Fibroblast of lung (primary cell): ENCODE measurements at regions not wholly inside any gene's neighbourhood (a gene's known extent, or its start where the extent isn't known, plus 50 kb on each side); places are given as distances from the start of the nearest gene placed in this dataset.

ENCODE experiments used
- DNase-seq, 2 donors: peaks; one replicate each; pipeline versions ENCODE4 v3.0.0 to v3.0.0-alpha.2; 2010; ENCODE audit warnings: low read depth in 2 of 2
- H2AFZ ChIP-seq: 2 replicates; pipeline ENCODE4 v1.5.1; 2012; ENCODE audit warnings: low read length, control low read depth, inconsistent platforms
- H3K27ac ChIP-seq: 2 replicates; pipeline ENCODE4 v1.5.1; 2011; ENCODE audit warnings: low read length, control low read depth; ENCODE audit not compliant: insufficient read depth
- H3K27me3 ChIP-seq: 2 replicates; pipeline ENCODE4 v1.5.1; 2011; ENCODE audit warnings: mild to moderate bottlenecking, low read length; ENCODE audit not compliant: control insufficient read depth, insufficient read depth
- H3K36me3 ChIP-seq: 2 replicates; pipeline ENCODE4 v1.5.1; 2011; ENCODE audit warnings: low read length; ENCODE audit not compliant: control insufficient read depth, insufficient read depth
- H3K4me1 ChIP-seq: 2 replicates; pipeline ENCODE4 v1.5.1; 2011; ENCODE audit warnings: low read length; ENCODE audit not compliant: control insufficient read depth, insufficient read depth; ENCODE audit errors: extremely low read depth
- H3K4me2 ChIP-seq: 2 replicates; pipeline ENCODE4 v1.5.1; 2011; ENCODE audit warnings: low read length, control low read depth; ENCODE audit not compliant: insufficient read depth; ENCODE audit errors: extremely low read depth
- H3K4me3 ChIP-seq, 4 experiments: fragments of 200-600 bp in 1 of 4; sonication (generic) in 1 of 4; replicated peaks in 1 of 4; 2 replicates each; pipeline ENCODE4 v1.5.1; 2011 to 2016; ENCODE audit warnings: low read length in 4 of 4, low read depth in 3 of 4, mild to moderate bottlenecking in 3 of 4, control low read depth in 2 of 4, inconsistent platforms in 1 of 4, mixed read lengths in 1 of 4; ENCODE audit not compliant: insufficient read depth in 1 of 4; ENCODE audit errors: control extremely low read depth in 1 of 4
- H3K79me2 ChIP-seq: 2 replicates; pipeline ENCODE4 v1.5.1; 2012; ENCODE audit warnings: mild to moderate bottlenecking, low read length, inconsistent platforms; ENCODE audit not compliant: control insufficient read depth, insufficient read depth
- H3K9ac ChIP-seq: 2 replicates; pipeline ENCODE4 v1.5.1; 2011; ENCODE audit warnings: mild to moderate bottlenecking, low read length, control low read depth; ENCODE audit not compliant: insufficient read depth
- H3K9me3 ChIP-seq: 2 replicates; pipeline ENCODE4 v1.5.1; 2012; ENCODE audit warnings: low read depth, low read length; ENCODE audit not compliant: control insufficient read depth, insufficient read depth
- H4K20me1 ChIP-seq: 2 replicates; pipeline ENCODE4 v1.5.1; 2011; ENCODE audit warnings: low read length; ENCODE audit not compliant: control insufficient read depth, insufficient read depth; ENCODE audit errors: extremely low read depth
- CTCF ChIP-seq, 2 donors: IDR thresholded peaks in 1 of 2; conservative IDR thresholded peaks in 1 of 2; 1 replicate in 1 of 2; 2 replicates in 1 of 2; pipeline ENCODE4 v1.5.1; 2011 to 2012; ENCODE audit warnings: low read length in 2 of 2, control low read depth in 1 of 2, inconsistent platforms in 1 of 2, low read depth in 1 of 2, mild to moderate bottlenecking in 1 of 2
- EZH2 ChIP-seq: IDR thresholded peaks from 2 replicates; pipeline ENCODE4 v1.5.1; 2012; ENCODE audit warnings: low read length, control low read depth, mild to moderate bottlenecking; ENCODE audit errors: missing control alignments

GRCh38 chr6:48990739-48991138 is 472.3 kb downstream of the MMUT start:
- TF ChIP-seq EZH2 (no peak), CTCF (conservative IDR thresholded peaks at IDR 0.05 in 1 of 2, IDR thresholded peaks at IDR 0.05 in 1 of 2; ENCODE audit: low read depth in 1 of 2, low read length in 2 of 2) (no peak)
- no peaks in the 10 kb centered on the region for H3K36me3 ChIP-seq
- H3K27ac ChIP-seq = no peak overlapping the region
- no peak overlapping the region for H3K4me3 ChIP-seq
- no peaks in the 10 kb centered on the region for H3K4me1 ChIP-seq
- H3K27me3 ChIP-seq = no peaks in the 10 kb centered on the region
- no peaks in the 10 kb centered on the region for H4K20me1 ChIP-seq
- H3K4me2 ChIP-seq = no peak overlapping the region
- no peaks in the 10 kb centered on the region for H3K9me3 ChIP-seq
- H3K79me2 ChIP-seq = no peaks in the 10 kb centered on the region
- no peak overlapping the region for H3K9ac ChIP-seq
- no peak for DNase-seq
- H2AFZ ChIP-seq = no peak overlapping the region

- DNase-seq = no peak
- no peak overlapping the region for H2AFZ ChIP-seq
- H3K9me3 ChIP-seq = no peaks in the 10 kb centered on the region
- no peak overlapping the region for H3K27ac ChIP-seq
- no peak overlapping the region for H3K4me2 ChIP-seq
- H3K27me3 ChIP-seq = no peaks in the 10 kb centered on the region
- no peaks in the 10 kb centered on the region for H4K20me1 ChIP-seq
- TF ChIP-seq CTCF (conservative IDR thresholded peaks at IDR 0.05 in 1 of 2, IDR thresholded peaks at IDR 0.05 in 1 of 2; ENCODE audit: low read depth in 1 of 2, low read length in 2 of 2) = no peak
- no peak for TF ChIP-seq EZH2
- H3K9ac ChIP-seq = no peak overlapping the region
- no peaks in the 10 kb centered on the region for H3K36me3 ChIP-seq
- H3K79me2 ChIP-seq = no peaks in the 10 kb centered on the region
- no peaks in the 10 kb centered on the region for H3K4me1 ChIP-seq
- H3K4me3 ChIP-seq = no peak overlapping the region
Observed at GRCh38 chr6:48986845-48987244, 476.2 kb downstream of the MMUT start.

- Histone ChIP-seq H2AFZ (no peak overlapping the region), H3K79me2 (no peaks in the 10 kb centered on the region), H3K4me2 (no peak overlapping the region), H3K27ac (no peak overlapping the region), H3K4me3 (no peak overlapping the region), H3K27me3 (no peaks in the 10 kb centered on the region), H3K9ac (no peak overlapping the region), H3K36me3 (no peaks in the 10 kb centered on the region), H3K9me3 (no peaks in the 10 kb centered on the region), H4K20me1 (no peaks in the 10 kb centered on the region), H3K4me1 (no peaks in the 10 kb centered on the region)
- DNase-seq = no peak
- TF ChIP-seq EZH2 (no peak), CTCF (conservative IDR thresholded peaks at IDR 0.05 in 1 of 2, IDR thresholded peaks at IDR 0.05 in 1 of 2; ENCODE audit: low read depth in 1 of 2, low read length in 2 of 2) (no peak)
Observed at GRCh38 chr6:48986105-48986504, 476.9 kb downstream of the MMUT start.
